OCI-LY7 (cell line): ENCODE measurements at regions not wholly inside any gene's neighbourhood (a gene's known extent, or its start where the extent isn't known, plus 50 kb on each side); places are given as distances from the start of the nearest gene placed in this dataset.

ENCODE experiments used
- CTCF ChIP-seq: fragments of 200-600 bp; sonication (generic); conservative IDR thresholded peaks from 2 replicates; pipeline ENCODE4 v1.5.1; 2014; ENCODE audit warnings: mild to moderate bottlenecking, antibody characterized with exemption, low read length, moderate library complexity, mixed read lengths
- EZH2phosphoT487 ChIP-seq: fragments of 200-600 bp; sonication (generic); IDR thresholded peaks from 2 replicates; pipeline ENCODE4 v1.6.1; 2018; ENCODE audit warnings: low read depth, borderline replicate concordance, mild to moderate bottlenecking, mixed run types, antibody characterized with exemption, low read length, moderate library complexity, mixed read lengths

- TF ChIP-seq CTCF (no peak), EZH2phosphoT487 (no peak)
Measured at GRCh38 chr12:130087222-130087621, 75.0 kb upstream of the FZD10 start.
